GDM1 (cell line): ENCODE measurements at regions not wholly inside any gene's neighbourhood (a gene's known extent, or its start where the extent isn't known, plus 50 kb on each side); places are given as distances from the start of the nearest gene placed in this dataset.

Experiments used
- DNase-seq: peaks from one replicate; lab custom pipeline; 2025; lab: John Stamatoyannopoulos, UW

- DNase-seq, result no peak
These were observed 168.5 kb upstream of the GLI2 start for GRCh38 chr2:120567128-120567527.

GRCh38 chr2:120568089-120568974, 167.3 kb upstream of the GLI2 start:
- no peak for DNase-seq

- no peak for DNase-seq
These were observed 166.7 kb upstream of the GLI2 start for GRCh38 chr2:120568975-120569268.

- no peak for DNase-seq
These were observed 165.7 kb upstream of the GLI2 start for GRCh38 chr2:120570001-120570400.

- DNase-seq, result no peak
These were observed 165.1 kb upstream of the GLI2 start for GRCh38 chr2:120570546-120570945.

GRCh38 chr2:120571015-120571728, 164.5 kb upstream of the GLI2 start:
- no peak for DNase-seq

GRCh38 chr2:120572226-120572625, 163.4 kb upstream of the GLI2 start:
- DNase-seq, result no peak

- no peak for DNase-seq
These were observed 161.0 kb upstream of the GLI2 start for GRCh38 chr2:120574620-120575019.

GRCh38 chr2:120575966-120576365, 159.7 kb upstream of the GLI2 start:
- DNase-seq, result no peak

GRCh38 chr2:120576509-120577474, 158.9 kb upstream of the GLI2 start:
- DNase-seq, result no peak

GRCh38 chr2:120577721-120578295, 157.9 kb upstream of the GLI2 start:
- DNase-seq, result no peak

- no peak for DNase-seq
These were observed 156.9 kb upstream of the GLI2 start for GRCh38 chr2:120578576-120579352.

GRCh38 chr2:120579916-120580685, 155.6 kb upstream of the GLI2 start:
- no peak for DNase-seq

- no peak for DNase-seq
These were observed 155.0 kb upstream of the GLI2 start for GRCh38 chr2:120580709-120581108.

- DNase-seq, result no peak
These were observed 152.5 kb upstream of the GLI2 start for GRCh38 chr2:120583121-120583520.

- no peak for DNase-seq
These were observed 151.7 kb upstream of the GLI2 start for GRCh38 chr2:120583851-120584570.

- no peak for DNase-seq
These were observed 149.0 kb upstream of the GLI2 start for GRCh38 chr2:120586507-120587278.

- no peak for DNase-seq
These were observed 148.2 kb upstream of the GLI2 start for GRCh38 chr2:120587279-120587996.
